ENCODE measurements at regions not wholly inside any gene's neighbourhood (a gene's known extent, or its start where the extent isn't known, plus 50 kb on each side); places are given as distances from the start of the nearest gene placed in this dataset.

DNA sequence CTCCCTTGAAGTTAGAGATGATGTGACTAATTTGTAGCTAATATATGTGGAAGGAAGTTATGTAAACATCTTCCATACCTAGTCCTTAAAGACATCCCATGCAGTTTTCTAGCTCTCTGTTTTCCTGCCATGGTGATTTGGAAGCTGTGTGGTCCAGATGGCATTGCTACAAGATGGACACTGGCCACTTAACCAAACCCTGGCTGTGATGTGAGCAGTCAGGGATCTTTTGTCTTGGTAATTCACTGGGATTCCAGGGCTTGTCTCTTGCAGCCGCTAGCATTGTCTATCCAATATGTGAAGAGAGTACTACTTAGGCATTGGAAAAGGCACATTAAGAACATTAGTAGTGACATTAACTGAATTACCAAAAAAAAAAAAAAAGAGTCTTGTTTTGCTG is 139.9 kb upstream of the DOCK10 start:
- Histone ChIP-seq H3K36me3 (ENCODE audit: insufficient read depth, insufficient read length, low read length) (no peaks in the 10 kb centered on the region), H3K9ac (ENCODE audit: insufficient read length, low read depth) (no peak overlapping the region), H3K4me3 (ENCODE audit: insufficient read length, low read depth) (no peak overlapping the region), H3K9me3 (ENCODE audit: insufficient read depth, low read length) (no peaks in the 10 kb centered on the region), H3K4me1 (ENCODE audit: insufficient read depth, insufficient read length) (no peaks in the 10 kb centered on the region), H3K27me3 (ENCODE audit: insufficient read depth, insufficient read length) (no peaks in the 10 kb centered on the region)
- TF ChIP-seq SUZ12 (IDR thresholded peaks at IDR 0.05; ENCODE audit: extremely low read depth, insufficient read depth, insufficient read length) = no peak
- no peak for TF ChIP-seq ZNF274 (IDR thresholded peaks at IDR 0.05; ENCODE audit: low read depth, low read length)
- TF ChIP-seq YY1 (IDR thresholded peaks at IDR 0.05; ENCODE audit: insufficient read depth, insufficient read length) = no peak
- peak; percentile 87 for DNase-seq (ENCODE audit: low read depth, low spot score)

DNA sequence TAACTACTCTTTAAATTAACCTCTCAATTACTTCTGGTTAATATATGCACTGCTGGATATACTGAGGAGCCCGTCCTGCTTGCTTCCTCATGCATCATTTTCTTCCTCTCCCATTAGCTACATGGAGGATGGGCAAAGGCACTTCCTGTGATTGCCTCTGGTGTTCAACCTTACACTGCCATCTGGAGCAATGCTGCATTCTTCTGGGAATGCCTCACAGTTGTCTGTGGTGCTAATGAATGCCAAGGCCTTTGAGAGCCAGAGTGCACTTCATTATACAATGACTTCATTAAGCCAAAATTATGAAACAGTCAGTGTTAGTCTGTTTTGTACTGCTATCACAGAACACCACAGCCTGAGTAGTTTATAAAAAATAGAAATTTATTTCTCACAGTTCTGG is 134.8 kb upstream of the DOCK10 start:
- Histone ChIP-seq H3K4me3 (ENCODE audit: insufficient read length, low read depth) (no peak overlapping the region), H3K9me3 (ENCODE audit: insufficient read depth, low read length) (no peaks in the 10 kb centered on the region), H3K27me3 (ENCODE audit: insufficient read depth, insufficient read length) (no peaks in the 10 kb centered on the region), H3K36me3 (ENCODE audit: insufficient read depth, insufficient read length, low read length) (no peaks in the 10 kb centered on the region), H3K4me1 (ENCODE audit: insufficient read depth, insufficient read length) (no peaks in the 10 kb centered on the region), H3K9ac (ENCODE audit: insufficient read length, low read depth) (no peak overlapping the region)
- TF ChIP-seq ZNF274 (IDR thresholded peaks at IDR 0.05; ENCODE audit: low read depth, low read length) (no peak), SUZ12 (IDR thresholded peaks at IDR 0.05; ENCODE audit: extremely low read depth, insufficient read depth, insufficient read length) (no peak), YY1 (IDR thresholded peaks at IDR 0.05; ENCODE audit: insufficient read depth, insufficient read length) (no peak)
- no peak for DNase-seq (ENCODE audit: low read depth, low spot score)

DNA sequence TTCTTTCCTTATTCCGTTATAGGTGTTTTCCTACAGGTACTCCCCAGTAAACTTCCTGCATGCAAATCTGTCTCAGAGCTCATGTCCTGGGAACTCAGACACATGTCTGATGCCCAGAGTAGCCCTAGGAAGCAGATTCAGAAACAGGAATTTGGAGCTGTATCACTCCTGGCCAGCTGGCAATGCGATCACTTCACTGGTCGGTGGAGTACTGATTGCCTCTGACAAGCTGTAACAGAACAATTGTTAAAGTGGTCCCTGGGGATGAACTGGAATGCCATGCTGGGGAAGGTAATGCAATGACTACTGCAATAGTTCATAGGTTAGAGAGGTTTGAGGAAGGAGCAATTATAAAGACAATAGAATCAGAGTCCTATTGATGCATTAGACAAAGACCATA is 131.6 kb upstream of the DOCK10 start:
- Histone ChIP-seq H3K9ac (ENCODE audit: insufficient read length, low read depth) (no peak overlapping the region), H3K36me3 (ENCODE audit: insufficient read depth, insufficient read length, low read length) (no peaks in the 10 kb centered on the region), H3K4me3 (ENCODE audit: insufficient read length, low read depth) (no peak overlapping the region), H3K9me3 (ENCODE audit: insufficient read depth, low read length) (no peaks in the 10 kb centered on the region), H3K27me3 (ENCODE audit: insufficient read depth, insufficient read length) (no peaks in the 10 kb centered on the region), H3K4me1 (ENCODE audit: insufficient read depth, insufficient read length) (no peaks in the 10 kb centered on the region)
- no peak for DNase-seq (ENCODE audit: low read depth, low spot score)
- TF ChIP-seq SUZ12 (IDR thresholded peaks at IDR 0.05; ENCODE audit: extremely low read depth, insufficient read depth, insufficient read length) (no peak), YY1 (IDR thresholded peaks at IDR 0.05; ENCODE audit: insufficient read depth, insufficient read length) (no peak), ZNF274 (IDR thresholded peaks at IDR 0.05; ENCODE audit: low read depth, low read length) (no peak)

DNA sequence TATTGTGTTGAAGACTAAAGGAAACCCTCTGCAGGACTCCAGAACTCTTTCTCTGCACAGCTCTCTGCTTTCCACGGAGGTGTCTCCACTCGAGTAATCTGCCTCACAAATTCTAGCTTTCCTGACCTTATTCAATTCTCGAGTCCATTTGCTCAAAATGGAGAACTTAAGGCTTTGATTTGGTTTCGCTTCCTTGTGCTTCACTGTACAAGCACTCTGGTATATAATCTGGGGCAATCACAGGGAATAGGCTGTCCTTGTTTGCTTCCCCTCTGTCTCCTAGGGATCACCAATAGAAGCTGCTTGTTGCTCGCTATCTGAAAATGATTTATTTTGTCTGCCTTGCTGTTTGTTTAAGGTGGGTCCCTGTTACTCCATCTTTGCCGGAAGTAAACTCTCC is 129.1 kb upstream of the DOCK10 start:
- H3K4me3 ChIP-seq (ENCODE audit: insufficient read length, low read depth) = no peak overlapping the region
- H3K27me3 ChIP-seq (ENCODE audit: insufficient read depth, insufficient read length) = no peaks in the 10 kb centered on the region
- H3K9me3 ChIP-seq (ENCODE audit: insufficient read depth, low read length) = no peaks in the 10 kb centered on the region
- DNase-seq (ENCODE audit: low read depth, low spot score) = no peak
- no peak for TF ChIP-seq SUZ12 (IDR thresholded peaks at IDR 0.05; ENCODE audit: extremely low read depth, insufficient read depth, insufficient read length)
- no peak for TF ChIP-seq YY1 (IDR thresholded peaks at IDR 0.05; ENCODE audit: insufficient read depth, insufficient read length)
- TF ChIP-seq ZNF274 (IDR thresholded peaks at IDR 0.05; ENCODE audit: low read depth, low read length) = no peak
- H3K4me1 ChIP-seq (ENCODE audit: insufficient read depth, insufficient read length) = no peaks in the 10 kb centered on the region
- H3K36me3 ChIP-seq (ENCODE audit: insufficient read depth, insufficient read length, low read length) = no peaks in the 10 kb centered on the region
- H3K9ac ChIP-seq (ENCODE audit: insufficient read length, low read depth) = no peak overlapping the region

DNA sequence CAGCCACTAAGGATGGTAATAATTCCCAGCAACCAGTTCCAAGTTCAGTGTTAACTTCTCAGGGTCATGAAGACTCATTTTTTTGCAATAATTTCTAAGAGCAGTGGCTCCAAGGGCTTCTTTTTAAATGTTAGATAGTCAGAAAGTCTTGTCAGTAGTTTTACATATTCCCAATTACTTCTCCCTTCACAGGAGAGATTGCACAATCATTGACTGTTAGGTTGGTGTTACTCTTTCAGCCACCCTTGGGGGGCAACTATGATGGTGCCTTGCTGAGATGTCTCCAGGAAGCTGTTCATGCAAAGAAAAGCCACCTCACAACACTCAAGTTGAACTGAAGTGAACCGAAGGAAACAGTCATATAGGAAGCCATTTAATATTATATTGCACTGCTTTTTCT is 127.9 kb upstream of the DOCK10 start:
- DNase-seq (ENCODE audit: low read depth, low spot score) = no peak
- Histone ChIP-seq H3K27me3 (ENCODE audit: insufficient read depth, insufficient read length) (no peaks in the 10 kb centered on the region), H3K9ac (ENCODE audit: insufficient read length, low read depth) (no peak overlapping the region), H3K4me1 (ENCODE audit: insufficient read depth, insufficient read length) (no peaks in the 10 kb centered on the region), H3K36me3 (ENCODE audit: insufficient read depth, insufficient read length, low read length) (no peaks in the 10 kb centered on the region), H3K9me3 (ENCODE audit: insufficient read depth, low read length) (no peaks in the 10 kb centered on the region), H3K4me3 (ENCODE audit: insufficient read length, low read depth) (no peak overlapping the region)
- TF ChIP-seq SUZ12 (IDR thresholded peaks at IDR 0.05; ENCODE audit: extremely low read depth, insufficient read depth, insufficient read length) = no peak
- TF ChIP-seq YY1 (IDR thresholded peaks at IDR 0.05; ENCODE audit: insufficient read depth, insufficient read length) = no peak
- TF ChIP-seq ZNF274 (IDR thresholded peaks at IDR 0.05; ENCODE audit: low read depth, low read length) = no peak

DNA sequence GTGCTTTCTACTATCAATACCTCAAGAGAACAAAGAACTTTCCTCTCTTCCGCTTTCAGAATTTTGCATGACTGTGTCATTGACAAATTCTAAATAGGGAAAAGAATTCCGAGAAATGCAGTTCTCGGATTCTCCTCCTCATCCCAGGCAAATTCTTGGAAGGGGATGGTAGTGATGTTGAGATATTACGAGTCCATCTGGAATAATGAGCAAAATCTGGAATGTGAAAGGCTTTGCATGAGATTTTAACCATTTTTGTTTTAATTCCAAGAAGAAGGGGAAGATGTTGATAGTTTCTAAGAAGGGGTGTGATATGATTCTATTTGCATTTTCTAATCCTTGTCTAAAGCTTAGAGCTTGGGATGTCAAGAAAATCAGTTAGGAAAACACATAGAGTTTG is 127.1 kb upstream of the DOCK10 start:
- DNase-seq (ENCODE audit: low read depth, low spot score) = no peak
- Histone ChIP-seq H3K27me3 (ENCODE audit: insufficient read depth, insufficient read length) (no peaks in the 10 kb centered on the region), H3K4me3 (ENCODE audit: insufficient read length, low read depth) (no peak overlapping the region), H3K9me3 (ENCODE audit: insufficient read depth, low read length) (no peaks in the 10 kb centered on the region), H3K36me3 (ENCODE audit: insufficient read depth, insufficient read length, low read length) (no peaks in the 10 kb centered on the region), H3K9ac (ENCODE audit: insufficient read length, low read depth) (no peak overlapping the region), H3K4me1 (ENCODE audit: insufficient read depth, insufficient read length) (no peaks in the 10 kb centered on the region)
- TF ChIP-seq SUZ12 (IDR thresholded peaks at IDR 0.05; ENCODE audit: extremely low read depth, insufficient read depth, insufficient read length) (no peak), ZNF274 (IDR thresholded peaks at IDR 0.05; ENCODE audit: low read depth, low read length) (no peak), YY1 (IDR thresholded peaks at IDR 0.05; ENCODE audit: insufficient read depth, insufficient read length) (no peak)

DNA sequence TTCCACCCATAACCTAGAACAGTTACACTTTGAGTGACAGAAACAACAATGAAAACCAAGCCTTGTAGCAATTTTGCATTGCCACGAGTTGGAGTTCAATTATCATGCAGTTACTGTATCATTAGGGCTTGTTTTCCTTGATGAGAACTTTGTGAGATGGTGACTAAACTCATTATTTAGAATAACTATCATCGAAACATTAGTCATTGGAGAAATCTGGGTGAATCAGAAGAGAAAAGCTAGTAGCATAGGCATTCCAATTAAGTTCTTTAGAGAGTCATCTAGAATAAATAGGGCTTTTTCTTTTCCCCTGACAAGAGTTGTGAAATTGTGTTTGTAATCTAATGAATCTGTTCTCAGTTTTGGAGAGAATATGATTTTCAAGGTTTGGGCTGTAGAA is 122.8 kb upstream of the DOCK10 start:
- Histone ChIP-seq H3K9me3 (ENCODE audit: insufficient read depth, low read length) (no peaks in the 10 kb centered on the region), H3K9ac (ENCODE audit: insufficient read length, low read depth) (no peak overlapping the region), H3K4me3 (ENCODE audit: insufficient read length, low read depth) (no peak overlapping the region), H3K36me3 (ENCODE audit: insufficient read depth, insufficient read length, low read length) (no peaks in the 10 kb centered on the region), H3K27me3 (ENCODE audit: insufficient read depth, insufficient read length) (no peaks in the 10 kb centered on the region), H3K4me1 (ENCODE audit: insufficient read depth, insufficient read length) (no peaks in the 10 kb centered on the region)
- TF ChIP-seq YY1 (IDR thresholded peaks at IDR 0.05; ENCODE audit: insufficient read depth, insufficient read length) (no peak), SUZ12 (IDR thresholded peaks at IDR 0.05; ENCODE audit: extremely low read depth, insufficient read depth, insufficient read length) (no peak), ZNF274 (IDR thresholded peaks at IDR 0.05; ENCODE audit: low read depth, low read length) (no peak)
- no peak for DNase-seq (ENCODE audit: low read depth, low spot score)
